Neural cell (in vitro differentiated cells): ENCODE measurements at regions not wholly inside any gene's neighbourhood (a gene's known extent, or its start where the extent isn't known, plus 50 kb on each side); places are given as distances from the start of the nearest gene placed in this dataset.

Experiments
- H2AFZ ChIP-seq: fragments of 200-600, 300-800 bp; sonication (generic), shearing (Covaris generic); 2 replicates; pipeline ENCODE4 v1.6.0; 2014; ENCODE audit warnings: low read depth, mild to moderate bottlenecking, antibody characterized with exemption, low read length, moderate library complexity
- H3F3A ChIP-seq: fragments of 200-600 bp; shearing (Covaris generic); 2 replicates; pipeline ENCODE4 v1.6.1; 2016; ENCODE audit warnings: mild to moderate bottlenecking, moderate library complexity, mixed read lengths, antibody characterized with exemption, low read length; ENCODE audit not compliant: insufficient read depth, poor library complexity, severe bottlenecking
- H3K27ac ChIP-seq: fragments of 200-600, 300-800 bp; sonication (generic), shearing (Covaris generic); 2 replicates; pipeline ENCODE4 v1.5.1; 2014; ENCODE audit warnings: mild to moderate bottlenecking, low read length, moderate library complexity
- H3K27me3 ChIP-seq: fragments of 300-800, 200-600 bp; sonication (generic), shearing (Covaris generic); 2 replicates; pipeline ENCODE4 v1.6.0; 2014; ENCODE audit warnings: mild to moderate bottlenecking, low read depth, low read length, moderate library complexity; ENCODE audit not compliant: insufficient read depth
- H3K36me3 ChIP-seq: fragments of 300-800, 200-600 bp; sonication (generic), shearing (Covaris generic); 2 replicates; pipeline ENCODE4 v1.5.1; 2014; ENCODE audit warnings: mild to moderate bottlenecking, antibody characterized with exemption, low read length, moderate library complexity; ENCODE audit not compliant: insufficient read depth
- H3K4me2 ChIP-seq: fragments of 300-800, 200-600 bp; sonication (generic), shearing (Covaris generic); 2 replicates; pipeline ENCODE4 v1.6.0; 2014; ENCODE audit warnings: mild to moderate bottlenecking, low read length
- H3K4me3 ChIP-seq: fragments of 300-800, 200-600 bp; sonication (generic), shearing (Covaris generic); 2 replicates; pipeline ENCODE4 v1.5.1; 2014; ENCODE audit warnings: mild to moderate bottlenecking, low read length, moderate library complexity
- H3K79me2 ChIP-seq: fragments of 200-600 bp; shearing (Covaris generic); replicated peaks from 2 replicates; pipeline ENCODE4 v1.6.0; 2014; ENCODE audit warnings: mild to moderate bottlenecking, low read length, moderate library complexity; ENCODE audit not compliant: insufficient read depth
- H3K9ac ChIP-seq: fragments of 300-800, 200-600 bp; sonication (generic), shearing (Covaris generic); 2 replicates; pipeline ENCODE4 v1.6.1; 2016; ENCODE audit warnings: mild to moderate bottlenecking, low read length, mixed read lengths
- H3K9me2 ChIP-seq: fragments of 200-600 bp; shearing (Covaris generic); 2 replicates; pipeline ENCODE4 v1.6.1; 2016; ENCODE audit warnings: mild to moderate bottlenecking, low read length, mixed read lengths; ENCODE audit not compliant: insufficient read depth
- H3K9me3 ChIP-seq: fragments of 200-600, 300-800 bp; sonication (generic), shearing (Covaris generic); 2 replicates; pipeline ENCODE4 v1.6.1; 2016; ENCODE audit warnings: mild to moderate bottlenecking, mixed run types, low read length, moderate library complexity, mixed read lengths
- H4K20me1 ChIP-seq: fragments of 200-600 bp; shearing (Covaris generic); 2 replicates; pipeline ENCODE4 v1.6.1; 2016; ENCODE audit warnings: mild to moderate bottlenecking, mixed run types; ENCODE audit not compliant: insufficient read depth
- EP300 ChIP-seq: fragments of 450-650 bp; conservative IDR thresholded peaks from 2 replicates; pipeline ENCODE4 v1.6.1; 2014; ENCODE audit warnings: antibody characterized with exemption, mild to moderate bottlenecking, moderate library complexity; ENCODE audit not compliant: poor library complexity, severe bottlenecking
- EZH2 ChIP-seq: fragments of 200-600, 300-800 bp; shearing (Covaris generic), sonication (generic); IDR thresholded peaks from 2 replicates; pipeline ENCODE4 v1.6.1; 2014; ENCODE audit warnings: antibody characterized with exemption, low read length, borderline replicate concordance, mild to moderate bottlenecking; ENCODE audit not compliant: insufficient read depth, poor library complexity, severe bottlenecking
- MXI1 ChIP-seq: fragments of 450-650 bp; conservative IDR thresholded peaks from 2 replicates; pipeline ENCODE4 v1.6.1; 2014; ENCODE audit warnings: antibody characterized with exemption, mild to moderate bottlenecking; ENCODE audit not compliant: poor library complexity, severe bottlenecking
- POLR2AphosphoS5 ChIP-seq: IDR thresholded peaks from 2 replicates; pipeline ENCODE4 v1.6.1; 2012
- RAD21 ChIP-seq: fragments of 450-650 bp; conservative IDR thresholded peaks from 2 replicates; pipeline ENCODE4 v1.6.1; 2014; ENCODE audit warnings: antibody characterized with exemption, mild to moderate bottlenecking, moderate library complexity
- SMC3 ChIP-seq: fragments of 450-650 bp; conservative IDR thresholded peaks from 2 replicates; pipeline ENCODE4 v1.6.1; 2014; ENCODE audit warnings: antibody characterized with exemption, mild to moderate bottlenecking, moderate library complexity; ENCODE audit not compliant: poor library complexity
- TAF1 ChIP-seq: IDR thresholded peaks from 2 replicates; pipeline ENCODE4 v1.6.1; 2012; ENCODE audit warnings: low read depth
- TF ChIP-seq, protein P1 (sequence below): fragments of 450-650 bp; IDR thresholded peaks from 2 replicates; pipeline ENCODE4 v1.5.1; 2014; ENCODE audit warnings: antibody characterized with exemption, mild to moderate bottlenecking, moderate library complexity; ENCODE audit not compliant: poor library complexity, severe bottlenecking
- TF ChIP-seq, protein P2 (sequence below): IDR thresholded peaks from 2 replicates; pipeline ENCODE4 v1.6.1; 2012; ENCODE audit warnings: borderline replicate concordance

DNA sequence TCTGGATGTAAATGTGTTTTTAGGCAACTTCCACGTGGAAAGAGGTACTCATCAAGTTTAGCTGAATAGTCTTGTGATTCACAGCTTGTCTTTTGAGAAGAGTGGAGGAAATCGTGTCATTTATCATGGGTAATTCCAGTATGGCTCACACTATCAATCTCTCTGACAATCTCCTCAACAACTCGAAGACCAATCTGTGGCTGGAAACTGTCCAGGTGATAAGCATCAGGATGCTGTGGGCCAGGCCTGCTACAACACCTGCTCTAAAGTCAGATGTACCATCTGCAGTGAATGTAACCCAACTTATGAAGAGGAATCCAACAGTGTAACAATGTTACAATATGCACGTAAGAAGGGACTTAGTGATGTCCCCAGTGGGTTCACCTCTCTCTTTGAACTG, 132.1 kb upstream of the GK2 start:
- H3K27ac ChIP-seq, result no peak overlapping the region
- no peaks in the 10 kb centered on the region for H3K9me3 ChIP-seq
- H3K27me3 ChIP-seq, result no peaks in the 10 kb centered on the region
- H3K4me2 ChIP-seq, result no peak overlapping the region
- no peak overlapping the region for H3K4me3 ChIP-seq
- TF ChIP-seq MXI1, result no peak
- TF ChIP-seq EZH2, result no peak
- TF ChIP-seq, protein P1, sequence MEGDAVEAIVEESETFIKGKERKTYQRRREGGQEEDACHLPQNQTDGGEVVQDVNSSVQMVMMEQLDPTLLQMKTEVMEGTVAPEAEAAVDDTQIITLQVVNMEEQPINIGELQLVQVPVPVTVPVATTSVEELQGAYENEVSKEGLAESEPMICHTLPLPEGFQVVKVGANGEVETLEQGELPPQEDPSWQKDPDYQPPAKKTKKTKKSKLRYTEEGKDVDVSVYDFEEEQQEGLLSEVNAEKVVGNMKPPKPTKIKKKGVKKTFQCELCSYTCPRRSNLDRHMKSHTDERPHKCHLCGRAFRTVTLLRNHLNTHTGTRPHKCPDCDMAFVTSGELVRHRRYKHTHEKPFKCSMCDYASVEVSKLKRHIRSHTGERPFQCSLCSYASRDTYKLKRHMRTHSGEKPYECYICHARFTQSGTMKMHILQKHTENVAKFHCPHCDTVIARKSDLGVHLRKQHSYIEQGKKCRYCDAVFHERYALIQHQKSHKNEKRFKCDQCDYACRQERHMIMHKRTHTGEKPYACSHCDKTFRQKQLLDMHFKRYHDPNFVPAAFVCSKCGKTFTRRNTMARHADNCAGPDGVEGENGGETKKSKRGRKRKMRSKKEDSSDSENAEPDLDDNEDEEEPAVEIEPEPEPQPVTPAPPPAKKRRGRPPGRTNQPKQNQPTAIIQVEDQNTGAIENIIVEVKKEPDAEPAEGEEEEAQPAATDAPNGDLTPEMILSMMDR, result no peak
- no peak for TF ChIP-seq EP300
- no peak for TF ChIP-seq SMC3
- no peak for TF ChIP-seq POLR2AphosphoS5
- TF ChIP-seq RAD21, result no peak
- TF ChIP-seq TAF1, result no peak
- TF ChIP-seq, protein P2, sequence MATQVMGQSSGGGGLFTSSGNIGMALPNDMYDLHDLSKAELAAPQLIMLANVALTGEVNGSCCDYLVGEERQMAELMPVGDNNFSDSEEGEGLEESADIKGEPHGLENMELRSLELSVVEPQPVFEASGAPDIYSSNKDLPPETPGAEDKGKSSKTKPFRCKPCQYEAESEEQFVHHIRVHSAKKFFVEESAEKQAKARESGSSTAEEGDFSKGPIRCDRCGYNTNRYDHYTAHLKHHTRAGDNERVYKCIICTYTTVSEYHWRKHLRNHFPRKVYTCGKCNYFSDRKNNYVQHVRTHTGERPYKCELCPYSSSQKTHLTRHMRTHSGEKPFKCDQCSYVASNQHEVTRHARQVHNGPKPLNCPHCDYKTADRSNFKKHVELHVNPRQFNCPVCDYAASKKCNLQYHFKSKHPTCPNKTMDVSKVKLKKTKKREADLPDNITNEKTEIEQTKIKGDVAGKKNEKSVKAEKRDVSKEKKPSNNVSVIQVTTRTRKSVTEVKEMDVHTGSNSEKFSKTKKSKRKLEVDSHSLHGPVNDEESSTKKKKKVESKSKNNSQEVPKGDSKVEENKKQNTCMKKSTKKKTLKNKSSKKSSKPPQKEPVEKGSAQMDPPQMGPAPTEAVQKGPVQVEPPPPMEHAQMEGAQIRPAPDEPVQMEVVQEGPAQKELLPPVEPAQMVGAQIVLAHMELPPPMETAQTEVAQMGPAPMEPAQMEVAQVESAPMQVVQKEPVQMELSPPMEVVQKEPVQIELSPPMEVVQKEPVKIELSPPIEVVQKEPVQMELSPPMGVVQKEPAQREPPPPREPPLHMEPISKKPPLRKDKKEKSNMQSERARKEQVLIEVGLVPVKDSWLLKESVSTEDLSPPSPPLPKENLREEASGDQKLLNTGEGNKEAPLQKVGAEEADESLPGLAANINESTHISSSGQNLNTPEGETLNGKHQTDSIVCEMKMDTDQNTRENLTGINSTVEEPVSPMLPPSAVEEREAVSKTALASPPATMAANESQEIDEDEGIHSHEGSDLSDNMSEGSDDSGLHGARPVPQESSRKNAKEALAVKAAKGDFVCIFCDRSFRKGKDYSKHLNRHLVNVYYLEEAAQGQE, result no peak
- no peak overlapping the region for H2AFZ ChIP-seq
- no peak overlapping the region for H3K9ac ChIP-seq
- H3F3A ChIP-seq, result no peaks in the 10 kb centered on the region
- H3K79me2 ChIP-seq, result no peaks in the 10 kb centered on the region
- no peaks in the 10 kb centered on the region for H4K20me1 ChIP-seq
- H3K36me3 ChIP-seq, result no peaks in the 10 kb centered on the region
- H3K9me2 ChIP-seq, result no peaks in the 10 kb centered on the region

DNA sequence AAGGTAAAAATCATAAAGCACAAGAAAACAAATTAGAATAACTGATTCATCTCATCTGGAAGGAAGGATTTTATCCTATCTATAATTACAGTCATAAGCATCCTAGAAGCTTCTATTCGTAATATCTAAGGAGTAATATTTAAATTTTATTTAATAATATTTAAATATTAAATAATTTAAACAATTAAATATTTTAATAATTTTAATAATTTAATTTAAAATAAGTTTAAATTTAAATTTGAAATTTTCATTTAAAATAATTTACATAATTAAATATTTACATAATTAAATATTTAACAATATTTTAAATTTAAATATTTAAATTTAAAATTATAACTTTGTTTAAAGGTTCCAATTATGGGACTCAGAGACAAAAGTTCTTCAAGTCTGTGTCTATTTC, 127.5 kb upstream of the GK2 start:
- Histone ChIP-seq H3K79me2 (no peaks in the 10 kb centered on the region), H3K27me3 (no peaks in the 10 kb centered on the region), H3K27ac (no peak overlapping the region), H2AFZ (no peak overlapping the region), H3K9ac (no peak overlapping the region), H3K4me2 (no peak overlapping the region), H3K4me3 (no peak overlapping the region), H4K20me1 (no peaks in the 10 kb centered on the region), H3K36me3 (no peaks in the 10 kb centered on the region), H3F3A (no peaks in the 10 kb centered on the region), H3K9me2 (no peaks in the 10 kb centered on the region), H3K9me3 (no peaks in the 10 kb centered on the region)
- TF ChIP-seq, protein P1, result no peak
- TF ChIP-seq MXI1, result no peak
- no peak for TF ChIP-seq SMC3
- TF ChIP-seq RAD21, result no peak
- TF ChIP-seq POLR2AphosphoS5, result no peak
